Activated naive CD8-positive, alpha-beta T cell (primary cell): ENCODE measurements at regions not wholly inside any gene's neighbourhood (a gene's known extent, or its start where the extent isn't known, plus 50 kb on each side); places are given as distances from the start of the nearest gene placed in this dataset.

Experiments
- H3K27ac Mint-ChIP-seq: one replicate; pipeline ENCODE4 v1.8.0; 2021; ENCODE audit warnings: mixed read lengths
- H3K27me3 Mint-ChIP-seq: one replicate; pipeline ENCODE4 v1.8.0; 2021; ENCODE audit warnings: mixed read lengths
- H3K36me3 Mint-ChIP-seq: one replicate; pipeline ENCODE4 v1.8.0; 2021; ENCODE audit warnings: mixed read lengths
- H3K4me1 Mint-ChIP-seq: one replicate; pipeline ENCODE4 v1.8.0; 2021; ENCODE audit warnings: low read depth, mixed read lengths
- H3K4me3 Mint-ChIP-seq: one replicate; pipeline ENCODE4 v1.8.0; 2021; ENCODE audit warnings: mild to moderate bottlenecking, mixed read lengths
- H3K9me3 Mint-ChIP-seq: one replicate; pipeline ENCODE4 v1.8.0; 2021; ENCODE audit warnings: low read depth, mixed read lengths

DNA sequence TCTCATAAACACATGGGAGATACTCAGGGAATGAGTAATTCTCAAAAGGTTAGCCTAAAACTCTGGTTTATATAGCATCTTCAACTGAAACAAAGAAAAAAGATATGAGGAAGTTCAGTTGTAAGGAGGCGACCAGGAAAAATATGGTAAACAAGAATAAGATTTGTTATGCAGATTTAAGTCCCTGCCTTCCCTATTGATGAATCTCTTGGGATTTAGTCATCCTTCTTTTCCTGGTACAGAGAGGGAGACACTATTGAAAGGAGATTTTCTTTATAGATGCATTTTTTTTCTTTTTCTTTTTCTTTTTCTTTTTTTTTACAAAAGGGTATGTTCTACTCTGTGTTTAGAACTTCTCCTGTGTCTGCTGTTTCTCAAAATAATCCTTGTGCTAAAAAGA is 557.5 kb downstream of the DNAJB9 start:
- no peaks in the 10 kb centered on the region for H3K9me3 Mint-ChIP-seq
- H3K27me3 Mint-ChIP-seq: no peaks in the 10 kb centered on the region
- no peaks in the 10 kb centered on the region for H3K4me1 Mint-ChIP-seq
- H3K27ac Mint-ChIP-seq: no peak overlapping the region
- no peaks in the 10 kb centered on the region for H3K36me3 Mint-ChIP-seq
- no peak overlapping the region for H3K4me3 Mint-ChIP-seq

DNA sequence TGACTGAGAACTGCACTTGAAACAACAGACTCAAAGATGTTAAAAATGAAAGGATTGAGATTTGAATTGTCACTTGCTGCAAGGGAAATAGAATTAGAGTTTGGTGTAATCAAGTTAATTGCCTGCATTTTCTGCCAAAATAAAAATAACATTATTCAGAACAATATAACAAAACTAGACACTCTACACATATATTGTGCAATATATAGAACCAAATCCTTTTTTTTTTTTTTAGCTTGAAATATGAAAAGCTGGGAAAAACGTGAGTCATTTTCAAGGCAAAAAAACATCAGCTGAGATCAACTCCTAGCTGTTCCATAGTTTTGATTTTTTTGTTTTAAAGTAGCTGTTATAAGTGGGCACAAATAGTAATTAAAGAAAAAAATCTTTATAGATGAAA is 561.5 kb downstream of the DNAJB9 start:
- Mint-ChIP-seq H3K27ac (no peak overlapping the region), H3K36me3 (no peaks in the 10 kb centered on the region), H3K27me3 (no peaks in the 10 kb centered on the region), H3K4me1 (no peaks in the 10 kb centered on the region), H3K4me3 (no peak overlapping the region), H3K9me3 (peaks cover 2% of the 10 kb centered on the region)

GRCh38 chr7:109136893-109137292 is 567.2 kb downstream of the DNAJB9 start:
- H3K36me3 Mint-ChIP-seq: no peaks in the 10 kb centered on the region
- no peak overlapping the region for H3K4me3 Mint-ChIP-seq
- peaks cover 7% of the 10 kb centered on the region for H3K9me3 Mint-ChIP-seq
- H3K27ac Mint-ChIP-seq: no peak overlapping the region
- no peaks in the 10 kb centered on the region for H3K27me3 Mint-ChIP-seq
- no peaks in the 10 kb centered on the region for H3K4me1 Mint-ChIP-seq

- peaks cover 17% of the 10 kb centered on the region for H3K9me3 Mint-ChIP-seq
- H3K4me3 Mint-ChIP-seq: no peak overlapping the region
- H3K27me3 Mint-ChIP-seq: no peaks in the 10 kb centered on the region
- H3K4me1 Mint-ChIP-seq: no peaks in the 10 kb centered on the region
- no peaks in the 10 kb centered on the region for H3K36me3 Mint-ChIP-seq
- H3K27ac Mint-ChIP-seq: no peak overlapping the region
Measured at GRCh38 chr7:109154748-109155147, 585.1 kb downstream of the DNAJB9 start.

DNA sequence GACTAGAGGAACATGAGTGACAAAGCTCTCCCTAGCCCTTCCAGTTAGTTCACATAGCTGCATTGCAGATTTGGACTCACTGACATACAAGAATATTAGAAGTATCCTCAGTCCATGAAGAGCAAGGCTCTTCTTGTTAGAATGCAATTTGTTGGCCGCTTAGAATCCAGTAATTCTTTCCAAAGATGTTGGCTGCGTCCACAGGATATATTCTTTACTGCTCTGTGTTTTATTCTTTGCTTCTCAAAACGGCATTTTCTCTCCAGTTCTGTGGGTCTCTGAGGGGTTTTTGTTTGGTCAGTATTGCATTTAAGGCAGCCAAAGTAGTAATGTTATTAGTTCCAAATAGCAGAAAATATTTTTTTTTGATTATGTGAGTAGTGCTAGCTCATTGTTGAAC is 588.6 kb downstream of the DNAJB9 start:
- peaks cover 12% of the 10 kb centered on the region for H3K9me3 Mint-ChIP-seq
- no peaks in the 10 kb centered on the region for H3K27me3 Mint-ChIP-seq
- no peaks in the 10 kb centered on the region for H3K36me3 Mint-ChIP-seq
- no peak overlapping the region for H3K4me3 Mint-ChIP-seq
- H3K27ac Mint-ChIP-seq: no peak overlapping the region
- no peaks in the 10 kb centered on the region for H3K4me1 Mint-ChIP-seq

GRCh38 chr7:109176661-109177060 is 607.0 kb downstream of the DNAJB9 start:
- no peaks in the 10 kb centered on the region for H3K36me3 Mint-ChIP-seq
- no peaks in the 10 kb centered on the region for H3K4me1 Mint-ChIP-seq
- H3K9me3 Mint-ChIP-seq: peaks cover 7% of the 10 kb centered on the region
- H3K4me3 Mint-ChIP-seq: no peak overlapping the region
- H3K27ac Mint-ChIP-seq: no peak overlapping the region
- no peaks in the 10 kb centered on the region for H3K27me3 Mint-ChIP-seq

DNA sequence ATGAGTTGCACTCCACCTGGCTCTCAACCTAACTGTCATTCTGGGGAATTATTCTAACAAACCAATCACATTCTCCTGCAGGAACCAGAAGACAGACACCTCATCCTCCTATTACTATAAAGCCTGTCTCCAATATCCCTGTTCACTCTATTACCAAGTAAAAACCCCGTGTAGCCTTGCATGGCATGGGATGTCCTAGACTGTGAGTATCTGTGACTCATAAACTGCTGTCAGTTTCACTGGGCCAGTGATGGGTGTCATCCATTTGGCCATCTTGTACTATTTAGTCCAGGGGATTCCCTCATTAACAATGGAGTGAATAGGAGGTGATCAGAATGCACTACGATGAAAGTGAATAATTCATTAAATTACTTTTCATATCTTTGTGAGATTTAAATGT is 608.7 kb downstream of the DNAJB9 start:
- H3K36me3 Mint-ChIP-seq: no peaks in the 10 kb centered on the region
- H3K27me3 Mint-ChIP-seq: no peaks in the 10 kb centered on the region
- no peaks in the 10 kb centered on the region for H3K4me1 Mint-ChIP-seq
- no peaks in the 10 kb centered on the region for H3K9me3 Mint-ChIP-seq
- no peak overlapping the region for H3K4me3 Mint-ChIP-seq
- H3K27ac Mint-ChIP-seq: no peak overlapping the region

DNA sequence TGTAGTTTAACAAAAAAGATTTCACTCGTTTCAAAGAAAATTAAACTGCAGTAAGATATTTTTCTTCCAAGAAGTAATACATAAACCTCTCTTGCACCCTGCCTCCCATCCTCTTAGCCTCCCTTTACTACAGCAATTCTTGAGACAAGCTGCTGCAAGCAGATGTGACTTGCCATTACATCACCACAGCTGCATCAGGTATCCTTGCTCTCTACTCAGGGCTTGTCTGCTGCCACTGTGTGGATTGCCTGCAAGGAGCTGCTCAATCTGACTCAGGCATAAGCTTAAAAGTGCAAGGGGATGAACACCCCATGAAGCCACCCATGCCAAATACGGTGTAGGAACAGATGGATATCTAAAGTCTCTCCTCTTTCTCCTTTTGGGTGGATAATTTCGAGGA is 609.9 kb downstream of the DNAJB9 start:
- Mint-ChIP-seq H3K27ac (no peak overlapping the region), H3K27me3 (no peaks in the 10 kb centered on the region), H3K4me1 (no peaks in the 10 kb centered on the region), H3K9me3 (peaks cover 7% of the 10 kb centered on the region), H3K4me3 (no peak overlapping the region), H3K36me3 (no peaks in the 10 kb centered on the region)

DNA sequence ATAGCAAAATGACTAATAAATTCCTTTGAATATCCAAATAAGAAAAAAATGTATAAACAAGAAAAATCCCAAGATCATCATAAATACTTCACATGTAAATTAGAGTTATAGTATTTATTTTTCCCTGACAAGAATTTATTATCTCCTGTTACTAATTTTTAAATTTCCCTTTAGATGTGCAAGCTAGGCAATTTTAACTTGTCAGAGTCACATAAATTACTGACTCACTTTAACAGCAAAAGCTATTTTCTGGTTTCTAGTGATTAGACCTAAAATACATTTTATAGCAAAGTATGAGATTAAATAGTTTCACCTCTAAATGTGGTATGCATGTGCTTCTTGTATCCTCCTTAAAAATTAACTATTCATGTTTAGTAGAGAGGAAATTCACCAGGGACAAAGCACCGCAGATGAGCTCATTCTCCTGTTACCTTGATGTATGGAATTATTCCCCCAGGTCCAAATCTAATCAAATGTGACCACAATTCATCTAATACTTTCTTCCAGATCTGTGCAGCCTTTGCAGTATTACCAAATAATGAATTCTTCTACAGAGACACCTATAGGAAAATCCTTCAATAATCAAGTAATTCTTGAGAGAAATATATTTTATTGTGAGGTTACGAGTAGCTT is 621.2 kb downstream of the DNAJB9 start:
- Mint-ChIP-seq H3K36me3 (no peaks in the 10 kb centered on the region), H3K4me1 (no peaks in the 10 kb centered on the region), H3K27me3 (no peaks in the 10 kb centered on the region), H3K27ac (no peak overlapping the region), H3K4me3 (no peak overlapping the region), H3K9me3 (peaks cover 14% of the 10 kb centered on the region)

DNA sequence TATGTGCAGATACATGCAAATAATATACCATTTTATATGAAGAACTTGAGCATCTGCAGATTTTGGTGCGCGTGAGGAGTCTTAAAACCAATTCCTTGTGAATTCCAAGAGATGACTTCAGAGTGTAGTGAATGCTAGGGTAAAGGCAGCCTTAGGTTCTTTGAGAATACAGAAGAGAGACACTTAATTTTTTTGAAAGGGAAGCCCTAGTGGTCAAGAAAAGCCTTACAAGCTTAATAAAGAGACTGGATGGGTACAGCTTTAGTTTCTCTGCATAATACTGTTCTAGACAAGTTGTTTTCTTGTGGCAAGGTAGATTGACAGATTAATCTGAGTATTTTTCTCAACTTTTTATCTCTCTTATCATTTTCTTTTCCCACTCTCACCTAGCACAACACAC is 636.5 kb downstream of the DNAJB9 start:
- Mint-ChIP-seq H3K4me1 (no peaks in the 10 kb centered on the region), H3K4me3 (no peak overlapping the region), H3K27me3 (no peaks in the 10 kb centered on the region), H3K27ac (no peak overlapping the region), H3K9me3 (peaks cover 25% of the 10 kb centered on the region), H3K36me3 (no peaks in the 10 kb centered on the region)

- Mint-ChIP-seq H3K9me3 (no peaks in the 10 kb centered on the region), H3K4me3 (no peak overlapping the region), H3K4me1 (no peaks in the 10 kb centered on the region), H3K27ac (no peak overlapping the region), H3K27me3 (no peaks in the 10 kb centered on the region), H3K36me3 (no peaks in the 10 kb centered on the region)
Measured at GRCh38 chr7:109213081-109213480, 643.4 kb downstream of the DNAJB9 start.

GRCh38 chr7:109215341-109215740 is 645.7 kb downstream of the DNAJB9 start:
- H3K4me3 Mint-ChIP-seq: no peak overlapping the region
- H3K4me1 Mint-ChIP-seq: no peaks in the 10 kb centered on the region
- H3K27me3 Mint-ChIP-seq: no peaks in the 10 kb centered on the region
- no peaks in the 10 kb centered on the region for H3K9me3 Mint-ChIP-seq
- H3K27ac Mint-ChIP-seq: no peak overlapping the region
- H3K36me3 Mint-ChIP-seq: no peaks in the 10 kb centered on the region

- no peaks in the 10 kb centered on the region for H3K27me3 Mint-ChIP-seq
- no peaks in the 10 kb centered on the region for H3K4me1 Mint-ChIP-seq
- H3K9me3 Mint-ChIP-seq: no peaks in the 10 kb centered on the region
- no peaks in the 10 kb centered on the region for H3K36me3 Mint-ChIP-seq
- no peak overlapping the region for H3K27ac Mint-ChIP-seq
- H3K4me3 Mint-ChIP-seq: no peak overlapping the region
Measured at GRCh38 chr7:109224100-109224499, 654.4 kb downstream of the DNAJB9 start.

- Mint-ChIP-seq H3K4me3 (no peak overlapping the region), H3K36me3 (no peaks in the 10 kb centered on the region)
Measured at GRCh38 chr7:109226699-109227098, 657.0 kb downstream of the DNAJB9 start.

GRCh38 chr7:109235316-109235715 is 665.6 kb downstream of the DNAJB9 start:
- Mint-ChIP-seq H3K4me1 (no peaks in the 10 kb centered on the region), H3K27ac (no peak overlapping the region), H3K36me3 (no peaks in the 10 kb centered on the region), H3K9me3 (peaks cover 2% of the 10 kb centered on the region), H3K4me3 (no peak overlapping the region), H3K27me3 (no peaks in the 10 kb centered on the region)

More at GRCh38 chr7:109226699-109227098, 657.0 kb downstream of the DNAJB9 start:
- Mint-ChIP-seq H3K9me3 (peaks cover 3% of the 10 kb centered on the region), H3K27ac (no peak overlapping the region), H3K27me3 (no peaks in the 10 kb centered on the region), H3K4me1 (no peaks in the 10 kb centered on the region)

DNA sequence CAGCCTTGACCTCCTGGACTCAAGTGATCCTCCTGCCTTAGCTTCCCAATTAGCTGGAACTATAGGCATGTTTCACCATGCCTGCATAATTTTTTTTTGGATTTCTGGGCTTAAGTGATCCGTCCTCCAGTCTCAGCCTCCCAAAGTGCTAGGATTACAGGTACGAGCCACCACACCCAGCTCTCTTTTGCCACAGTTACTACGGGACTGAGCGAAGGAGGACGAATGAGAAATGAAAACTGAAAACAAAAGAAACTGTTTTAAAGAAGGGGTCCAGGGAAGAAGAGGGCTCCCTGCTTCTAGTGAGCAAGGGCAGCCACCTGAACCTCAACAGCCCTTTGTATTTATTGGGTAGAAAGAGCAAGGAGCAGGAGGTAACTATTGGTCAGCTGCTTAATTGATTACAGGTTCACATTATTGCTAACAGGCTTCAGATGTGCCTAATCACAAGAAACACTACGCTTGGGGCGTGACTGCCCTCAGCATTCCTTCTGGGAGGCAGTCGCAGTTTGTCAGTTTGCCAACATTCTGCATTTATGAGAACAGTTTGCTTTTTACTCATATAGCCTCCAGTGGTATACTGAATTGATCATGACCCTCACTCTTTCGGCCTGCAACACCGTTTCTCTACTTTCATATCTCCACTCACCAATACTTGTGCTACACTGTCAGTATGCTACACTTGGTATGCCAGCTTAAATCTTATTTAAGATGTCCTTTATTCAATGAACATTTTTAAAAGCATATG is 676.8 kb downstream of the DNAJB9 start:
- Mint-ChIP-seq H3K36me3 (no peaks in the 10 kb centered on the region), H3K4me3 (no peak overlapping the region), H3K27ac (no peak overlapping the region), H3K27me3 (no peaks in the 10 kb centered on the region), H3K4me1 (no peaks in the 10 kb centered on the region), H3K9me3 (no peaks in the 10 kb centered on the region)
